ENCODE measurements at regions not wholly inside any gene's neighbourhood (a gene's known extent, or its start where the extent isn't known, plus 50 kb on each side); places are given as distances from the start of the nearest gene placed in this dataset.

- no peak for TF ChIP-seq CTCF (IDR thresholded peaks at IDR 0.05)
- TF ChIP-seq POLR2A (IDR thresholded peaks at IDR 0.05), result no peak
Observed at GRCh38 chr12:85549640-85550039, 269.6 kb downstream of the ALX1 start.
